Erythroblast (primary cell): ENCODE measurements at regions not wholly inside any gene's neighbourhood (a gene's known extent, or its start where the extent isn't known, plus 50 kb on each side); places are given as distances from the start of the nearest gene placed in this dataset.

ENCODE experiments used
- GATA1 ChIP-seq: IDR thresholded peaks from 2 replicates; pipeline ENCODE4 v1.6.1; 2011; ENCODE audit warnings: low read depth, mild to moderate bottlenecking, control low read depth, low read length, moderate library complexity
- POLR2A ChIP-seq: IDR thresholded peaks from 2 replicates; pipeline ENCODE4 v1.6.1; 2011; ENCODE audit warnings: mild to moderate bottlenecking, low read length

DNA sequence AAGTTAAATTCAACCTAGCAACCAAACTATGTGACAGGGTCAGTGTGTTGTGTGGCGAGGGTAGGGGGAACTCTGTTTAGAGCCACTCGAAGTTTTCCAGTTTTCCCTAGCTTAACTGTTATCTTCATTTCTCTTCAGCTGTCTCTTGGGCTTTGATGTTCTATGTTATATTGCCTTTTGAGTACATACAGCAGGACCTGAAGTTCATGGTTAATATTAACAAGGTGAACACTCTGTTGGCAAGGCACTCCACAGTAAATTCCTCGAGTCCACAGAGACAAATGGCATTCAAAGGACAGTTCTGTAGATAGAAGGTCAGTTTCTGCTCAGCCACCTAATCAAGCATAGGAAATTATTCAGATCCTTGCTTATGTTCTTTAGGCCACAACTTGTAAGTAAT is 147.9 kb upstream of the DPH6 start:
- TF ChIP-seq POLR2A (no peak), GATA1 (no peak)
